Tibial nerve (tissue), 4 donors: ENCODE measurements at regions not wholly inside any gene's neighbourhood (a gene's known extent, or its start where the extent isn't known, plus 50 kb on each side); places are given as distances from the start of the nearest gene placed in this dataset.

ENCODE experiments used
- CTCF ChIP-seq, 5 experiments: fragments of 200-600 bp in 3 of 5; fragments of 450-650 bp in 2 of 5; sonication (generic) in 3 of 5; IDR thresholded peaks; one replicate each; pipeline ENCODE4 v1.5.1; 2016 to 2019; ENCODE audit warnings: antibody characterized with exemption in 5 of 5, mild to moderate bottlenecking in 3 of 5, moderate library complexity in 2 of 5
- EP300 ChIP-seq, 2 donors: sonication (generic); formaldehyde crosslinking; IDR thresholded peaks; one replicate each; pipeline ENCODE4 v1.6.1; 2017; ENCODE audit warnings: antibody characterized with exemption in 2 of 2, mild to moderate bottlenecking in 1 of 2
- POLR2A ChIP-seq, 2 donors: fragments of 450-650 bp; IDR thresholded peaks; one replicate each; pipeline ENCODE4 v1.6.1; 2017; ENCODE audit warnings: antibody characterized with exemption in 2 of 2, mild to moderate bottlenecking in 2 of 2, moderate library complexity in 2 of 2

- TF ChIP-seq CTCF (IDR thresholded peaks at IDR 0.05), result no peak
- no peak for TF ChIP-seq EP300 (IDR thresholded peaks at IDR 0.05)
- no peak for TF ChIP-seq POLR2A (IDR thresholded peaks at IDR 0.05)
These were observed 111.6 kb downstream of the RGS2 start for GRCh38 chr1:192920412-192920811.
